D721Med (cell line): ENCODE measurements at regions not wholly inside any gene's neighbourhood (a gene's known extent, or its start where the extent isn't known, plus 50 kb on each side); places are given as distances from the start of the nearest gene placed in this dataset.

Experiments
- DNase-seq: peaks from one replicate; pipeline ENCODE4 v3.0.0; 2011; ENCODE audit warnings: low spot score; ENCODE audit not compliant: insufficient read length
- FAIRE-seq: peaks from 2 replicates; lab custom pipeline; 2011; peaks lifted over from hg19 to GRCh38; lab: Jason Lieb, UNC
- CTCF ChIP-seq: IDR thresholded peaks from 2 replicates; pipeline ENCODE4 v1.5.1; 2012; ENCODE audit warnings: mild to moderate bottlenecking, control low read depth; ENCODE audit not compliant: insufficient read depth; ENCODE audit errors: missing control alignments

DNA sequence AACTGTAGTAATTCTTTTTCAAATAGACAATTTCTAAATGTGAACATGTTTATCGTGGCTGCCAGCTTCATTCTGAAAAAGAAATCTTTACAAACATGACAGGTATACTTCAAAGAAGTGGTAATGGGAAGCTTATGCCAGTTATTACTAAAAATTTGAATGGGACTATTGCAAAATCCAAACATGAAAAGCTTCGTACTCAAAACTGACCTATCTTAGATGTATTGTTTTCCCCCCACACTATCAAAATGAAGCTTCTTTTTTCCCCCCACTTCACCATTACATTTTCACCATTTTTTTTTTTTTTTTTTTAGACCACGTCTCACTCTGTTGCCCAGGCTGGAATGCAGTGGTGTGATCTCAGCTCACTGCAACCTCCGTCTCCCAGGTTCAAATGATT, 50.4 kb upstream of the SERTAD2 start:
- no peak for TF ChIP-seq CTCF
- FAIRE-seq (no peak), DNase-seq (no peak)

- no peak for TF ChIP-seq CTCF
Observed at GRCh38 chr2:64704996-64705395, 51.3 kb upstream of the SERTAD2 start.

GRCh38 chr2:64707276-64707675, 53.6 kb upstream of the SERTAD2 start:
- no peak for TF ChIP-seq CTCF
- no peak for DNase-seq
- no peak for FAIRE-seq

More at GRCh38 chr2:64704996-64705395, 51.3 kb upstream of the SERTAD2 start:
- FAIRE-seq (no peak), DNase-seq (no peak)

DNA sequence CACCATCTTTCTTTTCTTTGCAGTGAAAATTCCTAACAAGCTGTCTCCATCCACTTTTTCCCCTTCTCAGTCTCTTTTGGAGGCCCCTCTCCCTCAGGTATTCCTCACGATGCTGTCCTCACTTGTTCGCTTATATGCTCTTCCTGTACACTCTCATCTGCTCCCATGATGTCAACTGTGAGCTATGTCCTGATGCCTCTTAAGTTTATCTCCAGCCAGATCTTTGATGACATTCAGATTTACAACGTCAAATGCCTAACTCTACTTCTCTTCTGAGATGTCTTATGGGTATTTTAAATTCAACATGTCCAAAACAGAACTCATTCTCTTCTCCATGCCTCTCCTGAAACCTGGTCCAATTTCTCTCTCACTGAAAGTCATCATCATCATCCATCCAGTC, 55.1 kb upstream of the SERTAD2 start:
- no peak for TF ChIP-seq CTCF
- DNase-seq = no peak
- no peak for FAIRE-seq

DNA sequence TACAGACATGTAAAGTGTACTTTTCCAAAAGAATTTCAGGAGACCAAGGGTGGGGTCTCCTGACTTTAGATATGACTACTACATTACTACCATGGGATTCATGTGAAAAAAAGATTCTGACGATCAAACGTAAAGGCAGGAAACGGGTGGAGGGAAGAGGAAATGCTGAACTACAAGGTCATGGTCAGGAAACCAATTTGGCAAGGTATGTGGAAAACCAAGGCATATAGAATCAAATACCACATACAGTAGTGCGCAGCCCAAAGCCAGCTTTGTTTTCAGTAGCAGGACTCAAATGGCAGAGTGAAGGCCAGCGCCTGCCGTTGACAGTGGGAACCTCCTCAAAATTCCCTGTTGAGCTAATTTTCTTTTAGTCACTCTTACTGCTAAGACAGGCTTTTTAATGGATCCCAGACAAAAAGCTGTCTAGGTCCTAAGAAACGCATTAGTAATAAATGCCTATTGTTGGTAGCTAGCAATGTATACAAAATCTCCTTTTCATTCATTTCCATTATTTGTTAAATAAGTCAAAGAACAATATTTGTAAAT, 57.6 kb upstream of the SERTAD2 start:
- FAIRE-seq (no peak), DNase-seq (no peak)
- TF ChIP-seq CTCF = no peak

DNA sequence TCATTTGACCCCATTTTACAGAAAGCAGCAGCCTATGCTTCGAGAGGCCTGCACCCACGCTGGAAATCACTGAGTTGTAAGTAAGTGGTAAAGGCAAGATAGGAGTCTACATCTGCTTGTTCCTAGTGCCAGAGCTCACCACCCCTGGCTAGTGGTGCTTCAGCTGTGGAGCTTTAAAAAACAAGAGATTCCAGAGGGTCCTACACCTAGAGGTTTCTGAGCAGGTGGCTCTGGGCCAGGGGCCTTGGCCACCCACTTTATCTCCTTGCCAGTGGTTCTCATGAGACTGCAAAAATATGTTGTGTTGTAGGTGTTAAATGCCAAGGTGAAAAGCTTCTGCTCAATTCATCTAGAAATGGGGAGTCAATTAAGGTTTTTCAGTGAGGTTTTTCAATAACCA, 60.0 kb upstream of the SERTAD2 start:
- DNase-seq (no peak), FAIRE-seq (no peak)
- TF ChIP-seq CTCF = no peak

DNA sequence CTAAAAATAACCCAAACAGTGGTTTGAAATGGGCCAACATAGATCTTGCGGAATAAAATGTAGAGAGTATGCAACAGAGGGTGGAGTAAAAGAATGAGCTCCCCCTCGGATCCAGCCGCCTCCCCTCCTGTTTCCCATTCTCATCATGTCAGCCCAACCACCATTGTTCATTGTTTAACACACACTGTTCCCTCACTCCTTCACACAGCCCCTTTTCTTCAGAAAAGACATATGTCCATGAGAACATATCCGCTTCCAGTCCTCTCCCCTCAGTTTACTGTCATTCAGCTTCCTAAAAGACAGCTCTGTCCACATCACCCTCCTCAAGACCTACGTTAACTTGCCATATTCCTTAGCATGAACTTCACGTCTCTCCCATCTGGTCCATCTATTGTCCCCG, 62.9 kb upstream of the SERTAD2 start:
- DNase-seq (no peak), FAIRE-seq (no peak)
- TF ChIP-seq CTCF = no peak
